ENCODE measurements at regions not wholly inside any gene's neighbourhood (a gene's known extent, or its start where the extent isn't known, plus 50 kb on each side); places are given as distances from the start of the nearest gene placed in this dataset.

DNA sequence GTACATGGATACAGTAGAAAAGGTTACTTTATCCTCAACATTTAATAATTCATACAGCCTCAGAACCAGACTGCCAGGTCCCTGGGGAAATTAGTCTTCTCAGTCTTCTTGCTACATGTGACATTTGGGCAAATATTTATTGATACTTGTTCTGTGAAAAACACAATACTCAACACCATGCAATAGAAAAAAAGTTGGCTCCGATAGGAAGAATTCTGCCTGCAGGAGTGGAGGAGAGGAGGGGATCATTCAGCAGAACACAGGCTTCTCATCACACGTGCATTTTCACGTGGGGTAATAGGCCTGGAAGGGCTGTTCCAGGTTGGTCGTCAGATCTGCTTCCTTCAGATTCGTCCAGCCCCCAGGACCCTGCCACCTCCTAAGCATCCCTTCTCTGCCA, 58.4 kb upstream of the ACKR3 start:
- Histone ChIP-seq H3K4me2 (ENCODE audit: low read length) (no peak overlapping the region), H3K4me1 (ENCODE audit: insufficient read depth, low read length, severe bottlenecking) (no peaks in the 10 kb centered on the region), H3F3A (ENCODE audit: insufficient read depth, low read length) (no peaks in the 10 kb centered on the region), H3K9ac (ENCODE audit: low read length) (no peak overlapping the region), H3K79me2 (ENCODE audit: insufficient read depth, low read length) (no peaks in the 10 kb centered on the region), H3K27me3 (ENCODE audit: insufficient read depth, low read length) (no peaks in the 10 kb centered on the region), H3K27ac (ENCODE audit: low read depth, low read length, poor library complexity, severe bottlenecking) (no peak overlapping the region), H3K9me3 (ENCODE audit: low read length) (no peaks in the 10 kb centered on the region), H4K20me1 (ENCODE audit: insufficient read depth, low read length) (no peaks in the 10 kb centered on the region), H3K4me3 (ENCODE audit: low read depth, low read length, poor library complexity, severe bottlenecking) (no peak overlapping the region), H2AFZ (ENCODE audit: low read length) (no peak overlapping the region), H3K36me3 (ENCODE audit: insufficient read depth, low read length) (no peaks in the 10 kb centered on the region), H3K9me2 (ENCODE audit: low read depth, low read length) (no peaks in the 10 kb centered on the region)
- no peak for TF ChIP-seq EZH2 (IDR thresholded peaks at IDR 0.05; ENCODE audit: borderline replicate concordance, low read length)
- no peak for TF ChIP-seq CTCF (IDR thresholded peaks at IDR 0.05; ENCODE audit: low read length)

- H3K27me3 ChIP-seq (ENCODE audit: insufficient read depth, low read length): no peaks in the 10 kb centered on the region
- H3K9me2 ChIP-seq (ENCODE audit: low read depth, low read length): no peaks in the 10 kb centered on the region
- H3K79me2 ChIP-seq (ENCODE audit: insufficient read depth, low read length): no peaks in the 10 kb centered on the region
- no peak overlapping the region for H3K9ac ChIP-seq (ENCODE audit: low read length)
- no peak overlapping the region for H3K4me2 ChIP-seq (ENCODE audit: low read length)
- H3K4me3 ChIP-seq (ENCODE audit: low read depth, low read length, poor library complexity, severe bottlenecking): no peak overlapping the region
- no peaks in the 10 kb centered on the region for H3K4me1 ChIP-seq (ENCODE audit: insufficient read depth, low read length, severe bottlenecking)
- H3K36me3 ChIP-seq (ENCODE audit: insufficient read depth, low read length): no peaks in the 10 kb centered on the region
- H3F3A ChIP-seq (ENCODE audit: insufficient read depth, low read length): no peaks in the 10 kb centered on the region
- H4K20me1 ChIP-seq (ENCODE audit: insufficient read depth, low read length): no peaks in the 10 kb centered on the region
- H3K27ac ChIP-seq (ENCODE audit: low read depth, low read length, poor library complexity, severe bottlenecking): no peak overlapping the region
- H2AFZ ChIP-seq (ENCODE audit: low read length): no peak overlapping the region
- H3K9me3 ChIP-seq (ENCODE audit: low read length): no peaks in the 10 kb centered on the region
- TF ChIP-seq CTCF (IDR thresholded peaks at IDR 0.05; ENCODE audit: low read length): no peak
- no peak for TF ChIP-seq EZH2 (IDR thresholded peaks at IDR 0.05; ENCODE audit: borderline replicate concordance, low read length)
Measured at GRCh38 chr2:236512267-236512666, 57.4 kb upstream of the ACKR3 start.

GRCh38 chr2:236512902-236513435, 56.7 kb upstream of the ACKR3 start:
- Histone ChIP-seq H3K27me3 (ENCODE audit: insufficient read depth, low read length) (no peaks in the 10 kb centered on the region), H3K4me2 (ENCODE audit: low read length) (no peak overlapping the region), H2AFZ (ENCODE audit: low read length) (no peak overlapping the region), H3K79me2 (ENCODE audit: insufficient read depth, low read length) (no peaks in the 10 kb centered on the region), H4K20me1 (ENCODE audit: insufficient read depth, low read length) (no peaks in the 10 kb centered on the region), H3K9me3 (ENCODE audit: low read length) (no peaks in the 10 kb centered on the region), H3K36me3 (ENCODE audit: insufficient read depth, low read length) (no peaks in the 10 kb centered on the region), H3K9me2 (ENCODE audit: low read depth, low read length) (no peaks in the 10 kb centered on the region), H3K4me3 (ENCODE audit: low read depth, low read length, poor library complexity, severe bottlenecking) (no peak overlapping the region), H3K9ac (ENCODE audit: low read length) (no peak overlapping the region), H3K4me1 (ENCODE audit: insufficient read depth, low read length, severe bottlenecking) (no peaks in the 10 kb centered on the region), H3F3A (ENCODE audit: insufficient read depth, low read length) (no peaks in the 10 kb centered on the region), H3K27ac (ENCODE audit: low read depth, low read length, poor library complexity, severe bottlenecking) (no peak overlapping the region)
- TF ChIP-seq CTCF (IDR thresholded peaks at IDR 0.05; ENCODE audit: low read length): peak; percentile 76
- no peak for TF ChIP-seq EZH2 (IDR thresholded peaks at IDR 0.05; ENCODE audit: borderline replicate concordance, low read length)

All from OCI-LY1 (cell line).